ENCODE measurements at regions not wholly inside any gene's neighbourhood (a gene's known extent, or its start where the extent isn't known, plus 50 kb on each side); places are given as distances from the start of the nearest gene placed in this dataset.

DNA sequence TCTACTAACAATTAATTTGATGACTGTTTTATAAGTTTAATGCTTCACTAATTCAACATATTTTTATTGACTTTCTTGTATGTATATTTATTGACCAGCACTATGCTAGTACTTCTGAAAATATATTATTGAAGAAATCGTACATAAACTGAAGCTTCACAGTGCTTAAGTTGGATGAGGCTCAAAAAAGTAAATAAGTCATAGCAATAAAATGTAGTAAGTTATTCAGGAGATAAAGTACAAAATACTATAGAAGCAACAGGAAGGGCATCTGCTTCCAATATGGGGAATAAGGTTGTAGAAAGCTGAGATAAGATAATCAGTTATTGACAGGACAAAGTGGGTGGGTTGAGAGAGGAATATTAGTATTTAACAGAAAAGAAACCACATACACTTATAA, 944.9 kb upstream of the MIR17HG start:
- TF ChIP-seq JUNB (IDR thresholded peaks at IDR 0.05; ENCODE audit: unreplicated experiment): no peak
- TF ChIP-seq, protein P1, sequence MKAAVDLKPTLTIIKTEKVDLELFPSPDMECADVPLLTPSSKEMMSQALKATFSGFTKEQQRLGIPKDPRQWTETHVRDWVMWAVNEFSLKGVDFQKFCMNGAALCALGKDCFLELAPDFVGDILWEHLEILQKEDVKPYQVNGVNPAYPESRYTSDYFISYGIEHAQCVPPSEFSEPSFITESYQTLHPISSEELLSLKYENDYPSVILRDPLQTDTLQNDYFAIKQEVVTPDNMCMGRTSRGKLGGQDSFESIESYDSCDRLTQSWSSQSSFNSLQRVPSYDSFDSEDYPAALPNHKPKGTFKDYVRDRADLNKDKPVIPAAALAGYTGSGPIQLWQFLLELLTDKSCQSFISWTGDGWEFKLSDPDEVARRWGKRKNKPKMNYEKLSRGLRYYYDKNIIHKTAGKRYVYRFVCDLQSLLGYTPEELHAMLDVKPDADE (IDR thresholded peaks at IDR 0.05): no peak
- no peak for TF ChIP-seq NANOG (IDR thresholded peaks at IDR 0.05; ENCODE audit: borderline replicate concordance)
- no peak for TF ChIP-seq CREB1 (CRISPR knock-in tag; IDR thresholded peaks at IDR 0.05; ENCODE audit: low read depth)
- TF ChIP-seq EZH2phosphoT487 (IDR thresholded peaks at IDR 0.05; ENCODE audit: unreplicated experiment): no peak
- TF ChIP-seq EZH2 (IDR thresholded peaks at IDR 0.05; ENCODE audit: low read depth, unreplicated experiment): no peak
- TF ChIP-seq, protein P2, sequence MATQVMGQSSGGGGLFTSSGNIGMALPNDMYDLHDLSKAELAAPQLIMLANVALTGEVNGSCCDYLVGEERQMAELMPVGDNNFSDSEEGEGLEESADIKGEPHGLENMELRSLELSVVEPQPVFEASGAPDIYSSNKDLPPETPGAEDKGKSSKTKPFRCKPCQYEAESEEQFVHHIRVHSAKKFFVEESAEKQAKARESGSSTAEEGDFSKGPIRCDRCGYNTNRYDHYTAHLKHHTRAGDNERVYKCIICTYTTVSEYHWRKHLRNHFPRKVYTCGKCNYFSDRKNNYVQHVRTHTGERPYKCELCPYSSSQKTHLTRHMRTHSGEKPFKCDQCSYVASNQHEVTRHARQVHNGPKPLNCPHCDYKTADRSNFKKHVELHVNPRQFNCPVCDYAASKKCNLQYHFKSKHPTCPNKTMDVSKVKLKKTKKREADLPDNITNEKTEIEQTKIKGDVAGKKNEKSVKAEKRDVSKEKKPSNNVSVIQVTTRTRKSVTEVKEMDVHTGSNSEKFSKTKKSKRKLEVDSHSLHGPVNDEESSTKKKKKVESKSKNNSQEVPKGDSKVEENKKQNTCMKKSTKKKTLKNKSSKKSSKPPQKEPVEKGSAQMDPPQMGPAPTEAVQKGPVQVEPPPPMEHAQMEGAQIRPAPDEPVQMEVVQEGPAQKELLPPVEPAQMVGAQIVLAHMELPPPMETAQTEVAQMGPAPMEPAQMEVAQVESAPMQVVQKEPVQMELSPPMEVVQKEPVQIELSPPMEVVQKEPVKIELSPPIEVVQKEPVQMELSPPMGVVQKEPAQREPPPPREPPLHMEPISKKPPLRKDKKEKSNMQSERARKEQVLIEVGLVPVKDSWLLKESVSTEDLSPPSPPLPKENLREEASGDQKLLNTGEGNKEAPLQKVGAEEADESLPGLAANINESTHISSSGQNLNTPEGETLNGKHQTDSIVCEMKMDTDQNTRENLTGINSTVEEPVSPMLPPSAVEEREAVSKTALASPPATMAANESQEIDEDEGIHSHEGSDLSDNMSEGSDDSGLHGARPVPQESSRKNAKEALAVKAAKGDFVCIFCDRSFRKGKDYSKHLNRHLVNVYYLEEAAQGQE (IDR thresholded peaks at IDR 0.05; ENCODE audit: unreplicated experiment): no peak
- TF ChIP-seq STAT1 (IDR thresholded peaks at IDR 0.05; ENCODE audit: unreplicated experiment): no peak
- TF ChIP-seq ZNF331 (CRISPR knock-in tag; IDR thresholded peaks at IDR 0.05; ENCODE audit: low read depth): no peak
- no peak for TF ChIP-seq ZNF114 (CRISPR knock-in tag; IDR thresholded peaks at IDR 0.05)
- no peak for TF ChIP-seq POLR2AphosphoS5 (IDR thresholded peaks at IDR 0.05; ENCODE audit: low read depth)
- TF ChIP-seq, protein P3, sequence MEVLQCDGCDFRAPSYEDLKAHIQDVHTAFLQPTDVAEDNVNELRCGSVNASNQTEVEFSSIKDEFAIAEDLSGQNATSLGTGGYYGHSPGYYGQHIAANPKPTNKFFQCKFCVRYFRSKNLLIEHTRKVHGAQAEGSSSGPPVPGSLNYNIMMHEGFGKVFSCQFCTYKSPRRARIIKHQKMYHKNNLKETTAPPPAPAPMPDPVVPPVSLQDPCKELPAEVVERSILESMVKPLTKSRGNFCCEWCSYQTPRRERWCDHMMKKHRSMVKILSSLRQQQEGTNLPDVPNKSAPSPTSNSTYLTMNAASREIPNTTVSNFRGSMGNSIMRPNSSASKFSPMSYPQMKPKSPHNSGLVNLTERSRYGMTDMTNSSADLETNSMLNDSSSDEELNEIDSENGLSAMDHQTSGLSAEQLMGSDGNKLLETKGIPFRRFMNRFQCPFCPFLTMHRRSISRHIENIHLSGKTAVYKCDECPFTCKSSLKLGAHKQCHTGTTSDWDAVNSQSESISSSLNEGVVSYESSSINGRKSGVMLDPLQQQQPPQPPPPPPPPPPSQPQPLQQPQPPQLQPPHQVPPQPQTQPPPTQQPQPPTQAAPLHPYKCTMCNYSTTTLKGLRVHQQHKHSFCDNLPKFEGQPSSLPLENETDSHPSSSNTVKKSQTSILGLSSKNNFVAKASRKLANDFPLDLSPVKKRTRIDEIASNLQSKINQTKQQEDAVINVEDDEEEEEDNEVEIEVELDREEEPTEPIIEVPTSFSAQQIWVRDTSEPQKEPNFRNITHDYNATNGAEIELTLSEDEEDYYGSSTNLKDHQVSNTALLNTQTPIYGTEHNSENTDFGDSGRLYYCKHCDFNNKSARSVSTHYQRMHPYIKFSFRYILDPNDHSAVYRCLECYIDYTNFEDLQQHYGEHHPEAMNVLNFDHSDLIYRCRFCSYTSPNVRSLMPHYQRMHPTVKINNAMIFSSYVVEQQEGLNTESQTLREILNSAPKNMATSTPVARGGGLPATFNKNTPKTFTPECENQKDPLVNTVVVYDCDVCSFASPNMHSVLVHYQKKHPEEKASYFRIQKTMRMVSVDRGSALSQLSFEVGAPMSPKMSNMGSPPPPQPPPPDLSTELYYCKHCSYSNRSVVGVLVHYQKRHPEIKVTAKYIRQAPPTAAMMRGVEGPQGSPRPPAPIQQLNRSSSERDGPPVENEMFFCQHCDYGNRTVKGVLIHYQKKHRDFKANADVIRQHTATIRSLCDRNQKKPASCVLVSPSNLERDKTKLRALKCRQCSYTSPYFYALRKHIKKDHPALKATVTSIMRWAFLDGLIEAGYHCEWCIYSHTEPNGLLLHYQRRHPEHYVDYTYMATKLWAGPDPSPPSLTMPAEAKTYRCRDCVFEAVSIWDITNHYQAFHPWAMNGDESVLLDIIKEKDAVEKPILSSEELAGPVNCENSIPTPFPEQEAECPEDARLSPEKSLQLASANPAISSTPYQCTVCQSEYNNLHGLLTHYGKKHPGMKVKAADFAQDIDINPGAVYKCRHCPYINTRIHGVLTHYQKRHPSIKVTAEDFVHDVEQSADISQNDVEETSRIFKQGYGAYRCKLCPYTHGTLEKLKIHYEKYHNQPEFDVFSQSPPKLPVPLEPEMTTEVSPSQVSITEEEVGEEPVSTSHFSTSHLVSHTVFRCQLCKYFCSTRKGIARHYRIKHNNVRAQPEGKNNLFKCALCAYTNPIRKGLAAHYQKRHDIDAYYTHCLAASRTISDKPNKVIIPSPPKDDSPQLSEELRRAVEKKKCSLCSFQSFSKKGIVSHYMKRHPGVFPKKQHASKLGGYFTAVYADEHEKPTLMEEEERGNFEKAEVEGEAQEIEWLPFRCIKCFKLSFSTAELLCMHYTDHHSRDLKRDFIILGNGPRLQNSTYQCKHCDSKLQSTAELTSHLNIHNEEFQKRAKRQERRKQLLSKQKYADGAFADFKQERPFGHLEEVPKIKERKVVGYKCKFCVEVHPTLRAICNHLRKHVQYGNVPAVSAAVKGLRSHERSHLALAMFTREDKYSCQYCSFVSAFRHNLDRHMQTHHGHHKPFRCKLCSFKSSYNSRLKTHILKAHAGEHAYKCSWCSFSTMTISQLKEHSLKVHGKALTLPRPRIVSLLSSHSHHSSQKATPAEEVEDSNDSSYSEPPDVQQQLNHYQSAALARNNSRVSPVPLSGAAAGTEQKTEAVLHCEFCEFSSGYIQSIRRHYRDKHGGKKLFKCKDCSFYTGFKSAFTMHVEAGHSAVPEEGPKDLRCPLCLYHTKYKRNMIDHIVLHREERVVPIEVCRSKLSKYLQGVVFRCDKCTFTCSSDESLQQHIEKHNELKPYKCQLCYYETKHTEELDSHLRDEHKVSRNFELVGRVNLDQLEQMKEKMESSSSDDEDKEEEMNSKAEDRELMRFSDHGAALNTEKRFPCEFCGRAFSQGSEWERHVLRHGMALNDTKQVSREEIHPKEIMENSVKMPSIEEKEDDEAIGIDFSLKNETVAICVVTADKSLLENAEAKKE (CRISPR knock-in tag; IDR thresholded peaks at IDR 0.05): no peak
- TF ChIP-seq, protein P4, sequence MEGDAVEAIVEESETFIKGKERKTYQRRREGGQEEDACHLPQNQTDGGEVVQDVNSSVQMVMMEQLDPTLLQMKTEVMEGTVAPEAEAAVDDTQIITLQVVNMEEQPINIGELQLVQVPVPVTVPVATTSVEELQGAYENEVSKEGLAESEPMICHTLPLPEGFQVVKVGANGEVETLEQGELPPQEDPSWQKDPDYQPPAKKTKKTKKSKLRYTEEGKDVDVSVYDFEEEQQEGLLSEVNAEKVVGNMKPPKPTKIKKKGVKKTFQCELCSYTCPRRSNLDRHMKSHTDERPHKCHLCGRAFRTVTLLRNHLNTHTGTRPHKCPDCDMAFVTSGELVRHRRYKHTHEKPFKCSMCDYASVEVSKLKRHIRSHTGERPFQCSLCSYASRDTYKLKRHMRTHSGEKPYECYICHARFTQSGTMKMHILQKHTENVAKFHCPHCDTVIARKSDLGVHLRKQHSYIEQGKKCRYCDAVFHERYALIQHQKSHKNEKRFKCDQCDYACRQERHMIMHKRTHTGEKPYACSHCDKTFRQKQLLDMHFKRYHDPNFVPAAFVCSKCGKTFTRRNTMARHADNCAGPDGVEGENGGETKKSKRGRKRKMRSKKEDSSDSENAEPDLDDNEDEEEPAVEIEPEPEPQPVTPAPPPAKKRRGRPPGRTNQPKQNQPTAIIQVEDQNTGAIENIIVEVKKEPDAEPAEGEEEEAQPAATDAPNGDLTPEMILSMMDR (conservative IDR thresholded peaks at IDR 0.05; ENCODE audit: low read depth in 2 of 2): no peak
- no peaks in the 10 kb centered on the region for H3K79me2 ChIP-seq (replicated peaks; ENCODE audit: insufficient read depth)
- Mint-ChIP-seq H3K27me3 (ENCODE audit: insufficient read depth, low read depth, poor library complexity) (no peaks in the 10 kb centered on the region), H3K9me3 (peaks cover 12% of the 10 kb centered on the region), H3K36me3 (ENCODE audit: low read depth) (peaks cover 14% of the 10 kb centered on the region; the same call in 2 of the 3 replicates), H3K4me3 (no peak overlapping the region), H3K27ac (no peak overlapping the region), H3K4me1 (peaks cover 3% of the 10 kb centered on the region)
- H3K4me2 ChIP-seq: no peak overlapping the region
- DNase-seq (ENCODE audit: low spot score) (no peak), ATAC-seq (no peak)
- peaks cover 4% of the 10 kb centered on the region for H3K4me1 ChIP-seq (ENCODE audit: insufficient read depth)
- H3K36me3 ChIP-seq (ENCODE audit: insufficient read depth): no peaks in the 10 kb centered on the region
- H3K9me2 ChIP-seq (ENCODE audit: insufficient read depth): no peaks in the 10 kb centered on the region
- H3K4me3 ChIP-seq: no peak overlapping the region
- no peak overlapping the region for H3K27ac ChIP-seq (ENCODE audit: low read depth)
- H2AFZ ChIP-seq: no peak overlapping the region
- H3K27me3 ChIP-seq (ENCODE audit: insufficient read depth): no peaks in the 10 kb centered on the region
- no peaks in the 10 kb centered on the region for H3F3A ChIP-seq (replicated peaks; ENCODE audit: low read depth)
- H4K20me1 ChIP-seq (replicated peaks; ENCODE audit: insufficient read depth): no peaks in the 10 kb centered on the region

Measured in GM23338 (cell line).